GM12878 (cell line): ENCODE measurements at regions not wholly inside any gene's neighbourhood (a gene's known extent, or its start where the extent isn't known, plus 50 kb on each side); places are given as distances from the start of the nearest gene placed in this dataset.

Experiments used
- ATAC-seq: fragments of 200-7000 bp; cut with Tn5 transposase; 3 replicates; pipeline ENCODE4 v1.9.1; 2020; ENCODE audit warnings: mild to moderate bottlenecking, moderate library complexity
- BruUV-seq: library from RNA; stranded (reverse); fragments of 400-500 nt; replicated peaks from 2 replicates; lab custom pipeline; 2021; lab: Mats Ljungman, UMichigan
- CTCF ChIA-PET: fragments of 300-600 bp; sonication (Branson Sonifier 250); formaldehyde crosslinking; extraction: SDS; loops from one replicate; lab custom pipeline; 2021; ENCODE audit warnings: inconsistent platforms; lab: Yijun Ruan, JAX
- POLR2A ChIA-PET: fragments of 350-600 bp; formaldehyde crosslinking; extraction: SDS; loops from one replicate; lab custom pipeline; 2021; ENCODE audit warnings: inconsistent platforms; lab: Charles Lee
- RAD21 ChIA-PET: fragments of 300-600 bp; sonication (Branson Sonifier 250); formaldehyde crosslinking; loops from one replicate; lab custom pipeline; 2023; ENCODE audit warnings: antibody characterized with exemption; ENCODE audit not compliant: unreplicated experiment; lab: Charles Lee
- SMC1A ChIA-PET: fragments of 300-600 bp; sonication (Branson Sonifier 250); formaldehyde crosslinking; loops from one replicate; lab custom pipeline; 2023; ENCODE audit not compliant: unreplicated experiment, uncharacterized antibody; lab: Charles Lee
- DNase-seq: peaks from one replicate; pipeline ENCODE4 v3.0.0-alpha.2; 2011; ENCODE audit warnings: low read depth, low spot score
- FAIRE-seq: peaks from 3 replicates; lab custom pipeline; 2011; peaks lifted over from hg19 to GRCh38; lab: Jason Lieb, UNC
- H2AFZ ChIP-seq: 2 replicates; pipeline ENCODE4 v1.6.0; 2011; ENCODE audit warnings: low read depth, low read length, control low read depth; ENCODE audit not compliant: control insufficient read depth
- H3K27ac ChIP-seq: 2 replicates; pipeline ENCODE4 v1.5.1; 2011; ENCODE audit warnings: control low read depth; ENCODE audit not compliant: control insufficient read depth, insufficient read depth
- H3K27me3 ChIP-seq, 2 experiments: replicated peaks in 1 of 2; 2 replicates each; pipeline versions ENCODE4 v1.6.0 to v1.6.1; 2011; ENCODE audit warnings: low read length in 1 of 2; ENCODE audit not compliant: control insufficient read depth in 2 of 2, insufficient read depth in 2 of 2
- H3K36me3 ChIP-seq, 2 experiments: 2 replicates each; pipeline ENCODE4 v1.5.1; 2011; ENCODE audit warnings: low read length in 1 of 2; ENCODE audit not compliant: control insufficient read depth in 2 of 2, insufficient read depth in 2 of 2
- H3K4me1 ChIP-seq: 2 replicates; pipeline ENCODE4 v1.6.1; 2011; ENCODE audit warnings: mild to moderate bottlenecking, low read length, moderate library complexity, mixed read lengths; ENCODE audit not compliant: control insufficient read depth, insufficient read depth
- H3K4me2 ChIP-seq: 2 replicates; pipeline ENCODE4 v1.6.0; 2011; ENCODE audit warnings: control low read depth; ENCODE audit not compliant: control insufficient read depth, insufficient read depth
- H3K4me3 ChIP-seq: fragments of 200-600 bp; sonication (generic); 2 replicates; pipeline ENCODE4 v1.5.1; 2016
- H3K79me2 ChIP-seq: 2 replicates; pipeline ENCODE4 v1.6.0; 2011; ENCODE audit warnings: low read length; ENCODE audit not compliant: control insufficient read depth, insufficient read depth
- H3K9ac ChIP-seq: 2 replicates; pipeline ENCODE4 v1.8.0; 2011; ENCODE audit warnings: low read length, control low read depth, mixed read lengths; ENCODE audit not compliant: control insufficient read depth, insufficient read depth
- H3K9me3 ChIP-seq: replicated peaks from 3 replicates; pipeline ENCODE4 v1.5.1; 2011; ENCODE audit warnings: mild to moderate bottlenecking, low read length; ENCODE audit not compliant: control insufficient read depth, insufficient read depth
- H4K20me1 ChIP-seq: 2 replicates; pipeline ENCODE4 v1.6.0; 2011; ENCODE audit not compliant: control insufficient read depth, insufficient read depth
- BMI1 ChIP-seq: fragments of 450-650 bp; IDR thresholded peaks from 2 replicates; pipeline ENCODE4 v1.6.1; 2016; ENCODE audit warnings: mild to moderate bottlenecking, moderate library complexity, borderline replicate concordance
- E4F1 ChIP-seq: fragments of 450-650 bp; IDR thresholded peaks from 2 replicates; pipeline ENCODE4 v1.6.1; 2018; ENCODE audit warnings: borderline replicate concordance, mild to moderate bottlenecking; ENCODE audit not compliant: partially characterized antibody
- FOS ChIP-seq: IDR thresholded peaks from 3 replicates; pipeline ENCODE4 v1.6.1; 2011; ENCODE audit warnings: borderline replicate concordance; ENCODE audit not compliant: insufficient read length; ENCODE audit errors: extremely low read depth
- IKZF2 ChIP-seq, 2 experiments: fragments of 450-650 bp; IDR thresholded peaks; 2 replicates each; pipeline ENCODE4 v1.6.1; 2017; ENCODE audit warnings: mild to moderate bottlenecking in 2 of 2, moderate library complexity in 2 of 2
- MTA3 ChIP-seq: IDR thresholded peaks from 2 replicates; pipeline ENCODE4 v1.6.1; 2012; ENCODE audit warnings: low read length, inconsistent platforms, borderline replicate concordance
- NFYB ChIP-seq: IDR thresholded peaks from 2 replicates; pipeline ENCODE4 v1.6.1; 2011; ENCODE audit warnings: low read depth, mild to moderate bottlenecking, low read length, improper control_type of control experiment, moderate library complexity; ENCODE audit not compliant: insufficient read depth
- NR2F1 ChIP-seq: fragments of 450-650 bp; conservative IDR thresholded peaks from 2 replicates; pipeline ENCODE4 v1.6.1; 2017; ENCODE audit warnings: mild to moderate bottlenecking
- POLR2A ChIP-seq: IDR thresholded peaks from 2 replicates; pipeline ENCODE4 v1.6.1; 2011; ENCODE audit warnings: low read depth, mild to moderate bottlenecking, low read length
- SPI1 ChIP-seq: IDR thresholded peaks from 2 replicates; pipeline ENCODE4 v1.6.1; 2011; ENCODE audit warnings: low read depth, mild to moderate bottlenecking, low read length, moderate library complexity, borderline replicate concordance; ENCODE audit not compliant: insufficient read depth
- SUZ12 ChIP-seq: fragments of 200-600 bp; sonication (generic); IDR thresholded peaks from one replicate; pipeline ENCODE4 v1.6.1; 2018; ENCODE audit warnings: antibody characterized with exemption, mild to moderate bottlenecking; ENCODE audit not compliant: unreplicated experiment
- TAF1 ChIP-seq: IDR thresholded peaks from 2 replicates; pipeline ENCODE4 v1.6.1; 2011; ENCODE audit warnings: mild to moderate bottlenecking, low read depth, low read length, borderline replicate concordance
- WGBS: methylation state at CpG from one replicate; pipeline ENCODE4 v1.1.6; 2016; ENCODE audit warnings: low lambda C conversion rate; ENCODE audit not compliant: insufficient replicate concordance, insufficient coverage; ENCODE audit errors: missing lambda C conversion rate; 5-methylcytosine and 5-hydroxymethylcytosine counted together
- in situ Hi-C: fragments of 300-500 bp; cut with MboI; formaldehyde crosslinking; loops from 9 replicates; pipeline ENCODE4 v1.14.3; 2018; ENCODE audit warnings: mixed read lengths
- intact Hi-C: fragments of 100-400 bp; cut with micrococcal nuclease; formaldehyde crosslinking; loops from one replicate; pipeline ENCODE4 v1.14.2; 2022; ENCODE audit not compliant: unreplicated experiment
- TF ChIP-seq, protein P1 (sequence below): fragments of 150-350 bp; IDR thresholded peaks from 2 replicates; pipeline ENCODE4 v1.6.1; 2014; ENCODE audit warnings: mild to moderate bottlenecking, low read depth, low read length

DNA sequence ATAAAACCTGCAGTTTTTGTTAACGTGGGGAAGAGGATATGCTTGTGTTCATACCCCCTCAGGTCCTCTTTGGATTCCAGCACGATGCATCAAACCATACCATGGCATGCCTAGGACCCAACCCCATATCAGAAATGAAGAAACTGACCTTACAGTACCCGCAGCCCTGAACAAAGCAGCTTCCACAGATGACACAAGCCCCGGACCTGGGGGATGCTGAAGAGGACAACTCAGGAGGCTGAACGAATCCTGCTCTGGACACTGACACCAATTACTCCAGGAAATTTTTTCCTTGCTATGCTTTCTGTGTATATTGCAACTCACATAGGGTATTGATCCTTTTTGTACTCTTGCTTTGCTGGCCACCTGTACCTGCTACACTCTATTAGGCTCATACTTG lies 129.6 kb downstream of the ZNF675 start:
- Histone ChIP-seq H3K9me3 (no peaks in the 10 kb centered on the region; the same call in 2 of the 3 replicates), H3K79me2 (no peaks in the 10 kb centered on the region), H3K4me1 (no peaks in the 10 kb centered on the region), H2AFZ (no peak overlapping the region), H3K4me3 (no peak overlapping the region), H3K4me2 (no peak overlapping the region), H3K27ac (no peak overlapping the region), H3K27me3 (no peaks in the 10 kb centered on the region), H3K36me3 (no peaks in the 10 kb centered on the region), H4K20me1 (no peaks in the 10 kb centered on the region), H3K9ac (no peak overlapping the region)
- TF ChIP-seq E4F1 (no peak), POLR2A (no peak), FOS (no peak)
- ATAC-seq (no peak), FAIRE-seq (no peak), DNase-seq (no peak)
- RAD21 ChIA-PET, result no interaction called here
- CTCF ChIA-PET, result no interaction called here
- 16% methylated on average over 5 of the region's 5 CpGs for WGBS
- no TSS peak for BruUV-seq
- SMC1A ChIA-PET, result no interaction called here
- in situ Hi-C loops (no loop called here), intact Hi-C loops (no loop called here)
- POLR2A ChIA-PET, result no interaction called here

GRCh38 chr19:23554548-23554947 lies 132.5 kb downstream of the ZNF675 start:
- H3K4me2 ChIP-seq, result no peak overlapping the region
- WGBS, result 0% methylated on average over 1 of the region's 1 CpG
- H3K27ac ChIP-seq, result no peak overlapping the region
- no peaks in the 10 kb centered on the region for H3K4me1 ChIP-seq
- no TSS peak for BruUV-seq
- CTCF ChIA-PET, result no interaction called here
- intact Hi-C loops (no loop called here), in situ Hi-C loops (no loop called here)
- POLR2A ChIA-PET, result no interaction called here
- SMC1A ChIA-PET, result no interaction called here
- no peaks in the 10 kb centered on the region for H3K79me2 ChIP-seq
- no peak overlapping the region for H2AFZ ChIP-seq
- DNase-seq (no peak), ATAC-seq (no peak), FAIRE-seq (no peak)
- no peaks in the 10 kb centered on the region for H4K20me1 ChIP-seq
- no peaks in the 10 kb centered on the region for H3K36me3 ChIP-seq
- no peaks in the 10 kb centered on the region for H3K27me3 ChIP-seq
- no peaks in the 10 kb centered on the region; the same call in 2 of the 3 replicates for H3K9me3 ChIP-seq
- RAD21 ChIA-PET, result no interaction called here
- no peak overlapping the region for H3K4me3 ChIP-seq
- H3K9ac ChIP-seq, result no peak overlapping the region
- no peak for TF ChIP-seq SPI1
- TF ChIP-seq SUZ12, result no peak
- no peak for TF ChIP-seq NR2F1
- TF ChIP-seq IKZF2 (IDR thresholded peaks at IDR 0.05), result no peak
- TF ChIP-seq BMI1, result no peak
- no peak for TF ChIP-seq MTA3
- TF ChIP-seq TAF1, result no peak
- TF ChIP-seq, protein P1, sequence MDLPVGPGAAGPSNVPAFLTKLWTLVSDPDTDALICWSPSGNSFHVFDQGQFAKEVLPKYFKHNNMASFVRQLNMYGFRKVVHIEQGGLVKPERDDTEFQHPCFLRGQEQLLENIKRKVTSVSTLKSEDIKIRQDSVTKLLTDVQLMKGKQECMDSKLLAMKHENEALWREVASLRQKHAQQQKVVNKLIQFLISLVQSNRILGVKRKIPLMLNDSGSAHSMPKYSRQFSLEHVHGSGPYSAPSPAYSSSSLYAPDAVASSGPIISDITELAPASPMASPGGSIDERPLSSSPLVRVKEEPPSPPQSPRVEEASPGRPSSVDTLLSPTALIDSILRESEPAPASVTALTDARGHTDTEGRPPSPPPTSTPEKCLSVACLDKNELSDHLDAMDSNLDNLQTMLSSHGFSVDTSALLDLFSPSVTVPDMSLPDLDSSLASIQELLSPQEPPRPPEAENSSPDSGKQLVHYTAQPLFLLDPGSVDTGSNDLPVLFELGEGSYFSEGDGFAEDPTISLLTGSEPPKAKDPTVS, result no peak
- TF ChIP-seq NFYB, result no peak
